Mesenchymal stem cell (in vitro differentiated cells and primary cell): ENCODE measurements at regions not wholly inside any gene's neighbourhood (a gene's known extent, or its start where the extent isn't known, plus 50 kb on each side); places are given as distances from the start of the nearest gene placed in this dataset.

ENCODE experiments used
- DNase-seq: peaks from one replicate; pipeline ENCODE4 v3.0.0-alpha.2; 2013
- H2AFZ ChIP-seq: one replicate; pipeline ENCODE4 v1.6.1; 2013; ENCODE audit warnings: low read depth, mild to moderate bottlenecking, control low read depth, inconsistent platforms, low read length, moderate library complexity
- H2AK5ac ChIP-seq: 2 replicates; pipeline ENCODE4 v1.6.1; 2013; ENCODE audit warnings: low read length, moderate library complexity, mild to moderate bottlenecking, inconsistent platforms; ENCODE audit not compliant: severe bottlenecking
- H2BK120ac ChIP-seq: one replicate; pipeline ENCODE4 v1.6.1; 2013; ENCODE audit warnings: low read depth, mild to moderate bottlenecking, inconsistent platforms, low read length, moderate library complexity
- H2BK12ac ChIP-seq, 2 experiments: one replicate each; pipeline ENCODE4 v1.6.1; 2013; ENCODE audit warnings: inconsistent platforms in 2 of 2, low read length in 2 of 2, mild to moderate bottlenecking in 2 of 2, moderate library complexity in 2 of 2, control low read depth in 1 of 2
- H2BK15ac ChIP-seq: one replicate; pipeline ENCODE4 v1.6.1; 2013; ENCODE audit warnings: mild to moderate bottlenecking, low read depth, inconsistent platforms; ENCODE audit not compliant: poor library complexity, severe bottlenecking
- H2BK5ac ChIP-seq: 2 replicates; pipeline ENCODE4 v1.6.1; 2013; ENCODE audit warnings: low read depth, mild to moderate bottlenecking, low read length, control low read depth, inconsistent platforms; ENCODE audit not compliant: poor library complexity, severe bottlenecking
- H3K14ac ChIP-seq, 2 experiments: one replicate each; pipeline ENCODE4 v1.6.1; 2013; ENCODE audit warnings: inconsistent platforms in 2 of 2, low read length in 2 of 2, control low read depth in 1 of 2, mild to moderate bottlenecking in 1 of 2, moderate library complexity in 1 of 2
- H3K18ac ChIP-seq, 2 experiments: one replicate each; pipeline ENCODE4 v1.6.1; 2013; ENCODE audit warnings: inconsistent platforms in 2 of 2, low read length in 2 of 2, control low read depth in 1 of 2, low read depth in 1 of 2, mild to moderate bottlenecking in 1 of 2
- H3K23ac ChIP-seq, 2 experiments: one replicate each; pipeline ENCODE4 v1.6.1; 2013; ENCODE audit warnings: inconsistent platforms in 2 of 2, low read length in 2 of 2, mild to moderate bottlenecking in 2 of 2, moderate library complexity in 2 of 2, control low read depth in 1 of 2
- H3K27ac ChIP-seq: 2 replicates; pipeline ENCODE4 v1.5.1; 2013; ENCODE audit warnings: mild to moderate bottlenecking, moderate library complexity, low read length, control low read depth, inconsistent platforms; ENCODE audit not compliant: poor library complexity, severe bottlenecking
- H3K27me3 ChIP-seq, 2 experiments: 2 replicates each; pipeline versions ENCODE4 v1.6.1 to v1.7.0; 2013; ENCODE audit warnings: low read length in 2 of 2, mild to moderate bottlenecking in 2 of 2, moderate library complexity in 2 of 2, control low read depth in 1 of 2, inconsistent platforms in 1 of 2; ENCODE audit not compliant: control insufficient read depth in 1 of 2, insufficient read depth in 1 of 2
- H3K36me3 ChIP-seq, 2 experiments: 2 replicates each; pipeline versions ENCODE4 v1.6.1 to v1.7.0; 2013; ENCODE audit warnings: low read length in 2 of 2, control low read depth in 1 of 2, inconsistent platforms in 1 of 2, low read depth in 1 of 2, mild to moderate bottlenecking in 1 of 2; ENCODE audit not compliant: insufficient read depth in 2 of 2, control insufficient read depth in 1 of 2
- H3K4ac ChIP-seq, 2 experiments: one replicate each; pipeline ENCODE4 v1.6.1; 2013; ENCODE audit warnings: inconsistent platforms in 2 of 2, low read length in 2 of 2, mild to moderate bottlenecking in 2 of 2, moderate library complexity in 2 of 2, control low read depth in 1 of 2, low read depth in 1 of 2
- H3K4me1 ChIP-seq: 2 replicates; pipeline ENCODE4 v1.6.1; 2013; ENCODE audit warnings: low read depth, low read length, control low read depth; ENCODE audit not compliant: control insufficient read depth, insufficient read depth
- H3K4me2 ChIP-seq: 2 replicates; pipeline ENCODE4 v1.6.1; 2013; ENCODE audit warnings: low read length, mild to moderate bottlenecking, inconsistent platforms; ENCODE audit not compliant: poor library complexity, severe bottlenecking
- H3K4me3 ChIP-seq, 2 experiments: 2 replicates each; pipeline versions ENCODE4 v1.5.1 to v1.7.0; 2013; ENCODE audit warnings: low read length in 2 of 2, mild to moderate bottlenecking in 2 of 2, control low read depth in 1 of 2, low read depth in 1 of 2; ENCODE audit not compliant: insufficient read depth in 1 of 2
- H3K79me1 ChIP-seq: replicated peaks from 2 replicates; pipeline ENCODE4 v1.6.1; 2013; ENCODE audit warnings: mild to moderate bottlenecking, control low read depth, low read length, inconsistent platforms; ENCODE audit not compliant: poor library complexity, severe bottlenecking
- H3K9ac ChIP-seq: 2 replicates; pipeline ENCODE4 v1.7.0; 2013; ENCODE audit warnings: mild to moderate bottlenecking, low read length, moderate library complexity
- H3K9me3 ChIP-seq: 2 replicates; pipeline ENCODE4 v1.7.0; 2013; ENCODE audit warnings: mild to moderate bottlenecking, low read length; ENCODE audit not compliant: control insufficient read depth
- H4K8ac ChIP-seq: one replicate; pipeline ENCODE4 v1.6.1; 2013; ENCODE audit warnings: inconsistent platforms, mild to moderate bottlenecking, low read length, moderate library complexity
- H4K91ac ChIP-seq: one replicate; pipeline ENCODE4 v1.6.1; 2013; ENCODE audit warnings: mild to moderate bottlenecking, low read length, inconsistent platforms
- WGBS: methylation state at CpG from one replicate; pipeline ENCODE4 v1.1.7; 2013; ENCODE audit warnings: mixed read lengths; 5-methylcytosine and 5-hydroxymethylcytosine counted together

DNA sequence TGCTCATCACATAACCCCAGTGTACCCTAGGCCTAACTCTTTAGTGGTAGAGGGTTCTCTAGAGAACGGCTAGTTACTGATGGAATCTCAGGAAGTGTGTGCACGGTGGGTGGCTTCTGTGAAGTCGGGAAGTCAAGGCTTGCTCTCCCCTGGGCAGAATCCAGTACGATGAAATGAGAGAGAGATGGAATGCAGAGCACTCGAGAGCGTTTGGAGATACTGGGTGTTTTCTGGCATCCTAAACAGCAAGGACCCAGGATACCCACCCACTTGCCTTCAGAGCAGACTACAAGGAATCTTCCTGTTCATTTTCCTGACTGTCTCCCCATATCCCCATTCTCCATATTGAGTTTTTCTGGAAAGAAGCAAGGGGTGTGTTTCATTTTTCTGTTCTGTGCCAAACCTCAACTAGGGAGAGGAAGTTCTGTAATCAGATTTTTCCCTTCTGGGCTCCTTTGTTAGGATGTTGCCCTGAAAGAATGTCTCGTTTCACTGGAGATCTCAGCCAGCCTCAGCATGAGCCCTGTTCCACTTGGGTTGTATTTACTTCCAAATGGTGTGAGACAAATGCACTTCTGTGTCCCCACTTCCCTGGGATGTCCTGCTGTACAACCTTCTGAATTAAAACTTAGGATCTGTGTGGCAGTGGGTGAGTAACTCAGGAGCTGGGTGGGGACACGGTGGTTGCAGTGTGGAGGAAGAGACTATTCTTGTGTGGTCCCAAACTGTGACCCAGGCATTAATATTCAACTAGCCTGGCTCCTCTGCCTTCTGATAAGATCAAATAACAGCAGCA, 108.9 kb upstream of the SPRY4 start:
- Histone ChIP-seq H3K27ac (peak overlapping the region; percentile 84), H2BK5ac (peak overlapping the region; percentile 24), H2AFZ (no peak overlapping the region), H3K4me2 (peak overlapping the region; percentile 32), H3K36me3 (peaks cover 0 to under 1% of the 10 kb centered on the region in 2 experiments), H3K27me3 (no peaks in the 10 kb centered on the region), H3K79me1 (no peaks in the 10 kb centered on the region), H3K14ac (peak overlapping the region in 1 of 2 experiments; percentile 41), H3K4me3 (peak overlapping the region in 1 of 2 experiments; percentile 21), H4K91ac (peak overlapping the region; percentile 71), H3K23ac (peak overlapping the region in 1 of 2 experiments; percentile 77), H3K9me3 (no peaks in the 10 kb centered on the region), H2AK5ac (peak overlapping the region; percentile 18), H3K18ac (peak overlapping the region; percentile 58 to 69), H4K8ac (peak overlapping the region; percentile 74), H2BK120ac (peak overlapping the region; percentile 40), H3K4me1 (peaks cover 17% of the 10 kb centered on the region), H3K4ac (peak overlapping the region; percentile 13 to 84), H2BK15ac (peak overlapping the region; percentile 93), H2BK12ac (peak overlapping the region; percentile 74 to 93), H3K9ac (peak overlapping the region; percentile 65)
- WGBS: 47% methylated on average over 7 of the region's 8 CpGs
- DNase-seq: peak; percentile 40

DNA sequence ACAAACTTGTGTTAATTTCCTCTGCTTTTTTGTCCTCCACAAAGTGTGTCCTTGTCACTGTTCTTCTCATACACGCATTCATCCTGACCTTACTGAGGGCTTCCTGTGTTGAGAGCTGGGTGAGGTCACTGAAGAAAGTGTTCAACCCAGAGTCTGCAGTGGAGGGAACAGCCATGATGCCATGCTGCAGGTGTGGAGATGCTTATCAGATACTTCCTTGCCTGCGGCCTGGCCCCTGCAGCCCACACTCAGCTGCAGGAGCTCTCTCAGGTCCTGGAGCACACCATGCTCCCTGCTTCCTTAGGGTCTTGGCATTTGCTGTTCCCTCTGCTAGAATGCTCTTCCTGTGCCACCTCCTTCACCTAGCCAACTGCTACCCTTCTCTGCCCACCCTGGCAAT, 108.1 kb upstream of the SPRY4 start:
- WGBS: 69% methylated on average over 2 of the region's 2 CpGs
- no peak overlapping the region for H3K9ac ChIP-seq

DNA sequence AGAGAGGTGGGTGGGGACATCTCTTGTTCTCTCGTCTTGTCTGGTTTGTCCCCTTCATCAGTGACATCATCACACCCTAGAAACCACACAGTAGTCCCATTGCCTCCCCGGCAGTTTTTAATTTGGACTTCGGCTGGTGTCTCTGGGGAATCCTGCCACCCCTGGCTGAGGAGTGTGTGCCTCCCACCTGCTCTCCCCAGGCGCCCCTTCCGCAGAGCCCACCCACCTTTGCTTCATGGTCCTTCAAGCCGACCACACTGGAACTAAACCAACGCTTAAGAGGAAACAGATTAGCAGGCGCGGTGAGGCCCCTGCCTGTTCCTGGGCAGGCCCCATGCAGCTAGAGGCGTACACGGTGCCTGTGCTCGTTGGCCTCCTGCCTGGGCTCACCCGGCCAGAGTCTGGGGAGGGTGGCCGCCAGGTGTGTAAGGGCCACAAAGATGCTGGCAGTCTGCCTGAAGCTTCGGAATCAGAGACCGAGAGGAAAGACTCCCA, 107.6 kb upstream of the SPRY4 start:
- Histone ChIP-seq H3K36me3 (peaks cover 0 to 7% of the 10 kb centered on the region in 2 experiments), H3K9me3 (no peaks in the 10 kb centered on the region), H3K27ac (no peak overlapping the region), H3K18ac (peak overlapping the region; percentile 37 to 73), H3K4ac (no peak overlapping the region), H3K4me1 (peaks cover 15% of the 10 kb centered on the region), H2BK15ac (peak overlapping the region; percentile 60), H4K8ac (no peak overlapping the region), H3K79me1 (no peaks in the 10 kb centered on the region), H3K14ac (no peak overlapping the region), H2BK5ac (no peak overlapping the region), H2AK5ac (peak overlapping the region; percentile 27), H3K4me2 (no peak overlapping the region), H3K4me3 (no peak overlapping the region), H2BK12ac (peak overlapping the region in 1 of 2 experiments; percentile 79), H2AFZ (no peak overlapping the region), H4K91ac (peak overlapping the region; percentile 72), H2BK120ac (no peak overlapping the region), H3K23ac (no peak overlapping the region), H3K27me3 (no peaks in the 10 kb centered on the region), H3K9ac (no peak overlapping the region)
- WGBS: 91% methylated on average over 16 of the region's 16 CpGs
- no peak for DNase-seq

More for the DNA sequence above, 108.1 kb upstream of the SPRY4 start:
- peak overlapping the region in 1 of 2 experiments; percentile 54 for H3K4ac ChIP-seq
- no peak overlapping the region for H2BK120ac ChIP-seq
- H4K8ac ChIP-seq: no peak overlapping the region
- H3K4me2 ChIP-seq: no peak overlapping the region
- peak overlapping the region in 1 of 2 experiments; percentile 23 for H3K14ac ChIP-seq
- no peak overlapping the region for H2AK5ac ChIP-seq
- no peak overlapping the region for H2BK15ac ChIP-seq
- peak overlapping the region; percentile 84 for H3K27ac ChIP-seq
- H3K23ac ChIP-seq: no peak overlapping the region
- peak overlapping the region; percentile 18 to 79 for H3K18ac ChIP-seq
- H3K4me3 ChIP-seq: no peak overlapping the region
- H2BK5ac ChIP-seq: no peak overlapping the region
- peak overlapping the region; percentile 59 to 64 for H2BK12ac ChIP-seq
- H4K91ac ChIP-seq: peak overlapping the region; percentile 52
- no peak for DNase-seq
- H3K9me3 ChIP-seq: no peaks in the 10 kb centered on the region
- H3K4me1 ChIP-seq: peaks cover 17% of the 10 kb centered on the region
- H2AFZ ChIP-seq: no peak overlapping the region
- no peaks in the 10 kb centered on the region for H3K27me3 ChIP-seq
- peaks cover 0 to 7% of the 10 kb centered on the region in 2 experiments for H3K36me3 ChIP-seq
- no peaks in the 10 kb centered on the region for H3K79me1 ChIP-seq

DNA sequence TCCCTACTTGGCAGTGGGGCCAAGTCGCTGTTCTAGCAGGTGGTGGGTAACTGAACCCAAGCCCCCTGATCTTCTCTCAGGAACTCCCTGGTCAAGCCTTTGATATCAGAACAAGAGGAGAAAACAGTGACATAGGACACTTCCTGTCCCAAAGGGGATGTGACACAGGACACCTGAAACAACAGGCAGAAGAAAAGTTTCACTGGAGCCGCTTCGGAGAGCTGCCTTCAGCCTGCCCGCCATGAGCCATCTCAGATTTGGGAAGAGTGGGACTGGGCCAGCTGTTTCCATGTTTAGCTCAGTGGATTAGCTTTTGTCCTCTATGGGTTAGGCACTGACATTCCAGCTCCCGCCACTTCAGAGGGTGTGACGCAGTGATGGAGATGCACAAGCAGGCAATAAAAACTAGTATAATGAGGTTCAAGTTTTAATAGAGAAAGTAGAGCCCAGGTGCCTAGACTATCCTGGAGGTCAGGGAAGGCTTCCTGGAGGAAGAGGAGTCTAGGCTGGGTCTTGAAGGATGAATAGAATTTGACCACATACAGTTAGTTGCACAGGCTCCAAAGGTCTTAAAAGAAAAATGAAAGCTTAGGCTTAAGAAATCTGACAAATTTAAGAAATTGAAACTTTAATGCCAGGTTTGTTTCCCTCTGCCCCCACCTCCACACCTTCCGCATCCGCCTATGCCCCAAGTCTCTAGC, 104.1 kb upstream of the SPRY4 start:
- H3K79me1 ChIP-seq: no peaks in the 10 kb centered on the region
- H3K4me3 ChIP-seq: no peak overlapping the region
- no peak overlapping the region for H2AK5ac ChIP-seq
- no peak overlapping the region for H3K4ac ChIP-seq
- DNase-seq: no peak
- no peak overlapping the region for H3K9ac ChIP-seq
- H2BK5ac ChIP-seq: no peak overlapping the region
- peak overlapping the region; percentile 20 for H4K8ac ChIP-seq
- H3K4me2 ChIP-seq: no peak overlapping the region
- no peaks in the 10 kb centered on the region for H3K9me3 ChIP-seq
- no peak overlapping the region for H2AFZ ChIP-seq
- no peak overlapping the region for H3K27ac ChIP-seq
- H3K23ac ChIP-seq: no peak overlapping the region
- H2BK12ac ChIP-seq: peak overlapping the region; percentile 25 to 45
- 98% methylated on average over 6 of the region's 8 CpGs for WGBS
- no peak overlapping the region for H4K91ac ChIP-seq
- H3K18ac ChIP-seq: peak overlapping the region; percentile 22 to 74
- no peaks in the 10 kb centered on the region for H3K27me3 ChIP-seq
- no peak overlapping the region for H2BK15ac ChIP-seq
- no peak overlapping the region for H3K14ac ChIP-seq
- peaks cover 18% of the 10 kb centered on the region for H3K4me1 ChIP-seq
- H3K36me3 ChIP-seq: peaks cover 0 to 16% of the 10 kb centered on the region in 2 experiments
- H2BK120ac ChIP-seq: no peak overlapping the region
